ENCODE measurements at regions not wholly inside any gene's neighbourhood (a gene's known extent, or its start where the extent isn't known, plus 50 kb on each side); places are given as distances from the start of the nearest gene placed in this dataset.

GRCh38 chr17:74097450-74098135 is 105.9 kb upstream of the RPL38 start:
- Histone ChIP-seq H3K18ac (ENCODE audit: extremely low read depth, low read length) (no peak overlapping the region), H3K4me1 (replicated peaks in 1 of 4; ENCODE audit: control insufficient read depth in 3 of 4, insufficient read depth in 4 of 4, low read length in 3 of 4) (peaks cover 0 to 7% (median 4%) of the 10 kb centered on the region in 4 experiments; a peak in 3 of 7 replicates), H4K20me1 (replicated peaks in 1 of 2; ENCODE audit: control insufficient read depth in 1 of 2, insufficient read depth in 2 of 2, low read length in 2 of 2) (no peaks in the 10 kb centered on the region), H2BK5ac (ENCODE audit: low read depth, low read length) (no peak overlapping the region), H2BK15ac (ENCODE audit: low read length) (no peak overlapping the region), H3K4me3 (ENCODE audit: extremely low read depth in 1 of 4, insufficient read depth in 2 of 4, low read depth in 3 of 4, low read length in 4 of 4) (no peak overlapping the region), H3K56ac (replicated peaks; ENCODE audit: insufficient read length, low read depth, low read length) (no peak overlapping the region), H3K4me2 (ENCODE audit: insufficient read depth in 1 of 2, low read depth in 2 of 2, low read length in 2 of 2) (no peak overlapping the region), H2AK5ac (ENCODE audit: low read depth, low read length) (no peak overlapping the region), H3K9ac (replicated peaks in 1 of 4; ENCODE audit: extremely low read depth in 1 of 4, low read depth in 3 of 4, low read length in 3 of 4) (no peak overlapping the region), H3K27ac (ENCODE audit: low read depth, low read length) (no peak overlapping the region), H3K23me2 (ENCODE audit: low read depth, low read length) (peaks cover 7% of the 10 kb centered on the region; the same call in 1 of the 2 replicates), H3K4ac (replicated peaks; ENCODE audit: insufficient read length, low read depth, low read length) (no peak overlapping the region), H4K91ac (replicated peaks; ENCODE audit: insufficient read length, low read length) (no peak overlapping the region), H3K9me3 (ENCODE audit: insufficient read depth in 2 of 2, low read depth in 1 of 2, low read length in 1 of 2) (no peaks in the 10 kb centered on the region), H2AFZ (ENCODE audit: low read length) (no peak overlapping the region), H3K79me1 (ENCODE audit: low read depth, low read length) (no peaks in the 10 kb centered on the region), H2BK12ac (ENCODE audit: low read depth, low read length) (no peak overlapping the region), H4K8ac (ENCODE audit: extremely low read depth, insufficient read depth, low read length) (no peak overlapping the region), H3K27me3 (replicated peaks in 1 of 4; ENCODE audit: control insufficient read depth in 3 of 4, extremely low read depth in 1 of 4, insufficient read depth in 3 of 4, low read length in 3 of 4) (no peaks in the 10 kb centered on the region), H3K14ac (ENCODE audit: insufficient read length) (no peak overlapping the region), H2BK20ac (ENCODE audit: low read length) (no peak overlapping the region), H3K23ac (ENCODE audit: insufficient read length) (no peak overlapping the region), H2BK120ac (replicated peaks; ENCODE audit: low read depth, low read length) (no peak overlapping the region), H4K5ac (ENCODE audit: insufficient read length, low read depth, low read length) (no peak overlapping the region), H3K79me2 (ENCODE audit: control insufficient read depth in 1 of 2, insufficient read depth in 2 of 2, low read length in 2 of 2) (no peaks in the 10 kb centered on the region), H3K36me3 (ENCODE audit: control insufficient read depth in 2 of 4, insufficient read depth in 4 of 4, low read length in 3 of 4) (no peaks in the 10 kb centered on the region)
- ChIA-PET POLR2A (ENCODE audit: partially characterized antibody) (no interaction called here), CTCF (ENCODE audit: partially characterized antibody) (interaction anchor here (1.6 kb wide), 1 partner anchor 102 kb away, joined by 3 read pairs; no protein-coding TSS in a partner anchor)
- no peak for TF ChIP-seq CTCF (IDR thresholded peaks at IDR 0.05; ENCODE audit: control extremely low read depth in 1 of 3, insufficient read depth in 1 of 3, low read depth in 1 of 3, low read length in 3 of 3)
- DNase-seq (ENCODE audit: low read depth in 1 of 2, low spot score in 2 of 2), result no peak
- 90% methylated on average over 14 of the region's 14 CpGs; no CpG with 5 or more reads in 1 of the 2 experiments for WGBS, 2 experiments (ENCODE audit: extremely low coverage in 1 of 2, insufficient coverage in 1 of 2, insufficient read length in 1 of 2, insufficient replicate concordance in 2 of 2, low coverage in 1 of 2, low lambda C conversion rate in 2 of 2, missing lambda C conversion rate in 1 of 2)
- no peak for FAIRE-seq
